NCI-H460 (cell line): ENCODE measurements at regions not wholly inside any gene's neighbourhood (a gene's known extent, or its start where the extent isn't known, plus 50 kb on each side); places are given as distances from the start of the nearest gene placed in this dataset.

Experiments used
- DNase-seq: peaks from one replicate; pipeline ENCODE4 v3.0.0-alpha.2; 2016; ENCODE audit warnings: low read depth; ENCODE audit errors: extremely low read depth

- DNase-seq: no peak
Observed at GRCh38 chr18:40624959-40625358, 1330.1 kb upstream of the PIK3C3 start.

GRCh38 chr18:40613721-40614120 is 1341.3 kb upstream of the PIK3C3 start:
- no peak for DNase-seq

- DNase-seq: no peak
Observed at GRCh38 chr18:40612356-40612755, 1342.7 kb upstream of the PIK3C3 start.

- no peak for DNase-seq
Observed at GRCh38 chr18:40608226-40608625, 1346.8 kb upstream of the PIK3C3 start.

- DNase-seq: no peak
Observed at GRCh38 chr18:40607542-40608148, 1347.4 kb upstream of the PIK3C3 start.

- DNase-seq: no peak
Observed at GRCh38 chr18:40606996-40607395, 1348.0 kb upstream of the PIK3C3 start.

- DNase-seq: no peak
Observed at GRCh38 chr18:40583671-40584070, 1371.4 kb upstream of the PIK3C3 start.

- no peak for DNase-seq
Observed at GRCh38 chr18:40582105-40582504, 1372.9 kb upstream of the PIK3C3 start.

- no peak for DNase-seq
Observed at GRCh38 chr18:40577981-40578365, 1377.1 kb upstream of the PIK3C3 start.

GRCh38 chr18:40577239-40577980 is 1377.6 kb upstream of the PIK3C3 start:
- no peak for DNase-seq

GRCh38 chr18:40576507-40577115 is 1378.4 kb upstream of the PIK3C3 start:
- no peak for DNase-seq

- DNase-seq: no peak
Observed at GRCh38 chr18:40570615-40571014, 1384.4 kb upstream of the PIK3C3 start.

- no peak for DNase-seq
Observed at GRCh38 chr18:40569605-40570004, 1385.4 kb upstream of the PIK3C3 start.

- DNase-seq: no peak
Observed at GRCh38 chr18:40566510-40566844, 1388.6 kb upstream of the PIK3C3 start.

- DNase-seq: no peak
Observed at GRCh38 chr18:40565805-40566509, 1389.1 kb upstream of the PIK3C3 start.

- DNase-seq: no peak
Observed at GRCh38 chr18:40559556-40559955, 1395.5 kb upstream of the PIK3C3 start.

GRCh38 chr18:40558706-40559392 is 1396.2 kb upstream of the PIK3C3 start:
- no peak for DNase-seq

- no peak for DNase-seq
Observed at GRCh38 chr18:40555914-40556313, 1399.1 kb upstream of the PIK3C3 start.

- no peak for DNase-seq
Observed at GRCh38 chr18:40553029-40553428, 1402.0 kb upstream of the PIK3C3 start.

GRCh38 chr18:40546875-40547274 is 1408.2 kb upstream of the PIK3C3 start:
- DNase-seq: no peak

GRCh38 chr18:40534723-40535122 is 1420.3 kb upstream of the PIK3C3 start:
- DNase-seq: no peak
